WTC11 (cell line): ENCODE measurements at regions not wholly inside any gene's neighbourhood (a gene's known extent, or its start where the extent isn't known, plus 50 kb on each side); places are given as distances from the start of the nearest gene placed in this dataset.

Experiments used
- CREB1 ChIP-seq: sonication (generic); formaldehyde crosslinking; IDR thresholded peaks from 2 replicates; pipeline ENCODE4 v1.8.0; 2023; ENCODE audit warnings: mild to moderate bottlenecking, missing genetic modification reagents
- ELF4 ChIP-seq: sonication (generic); formaldehyde crosslinking; IDR thresholded peaks from 2 replicates; pipeline ENCODE4 v1.8.1; 2022; ENCODE audit warnings: low read depth, mild to moderate bottlenecking, moderate library complexity, missing genetic modification reagents
- HMGXB4 ChIP-seq: sonication (generic); formaldehyde crosslinking; IDR thresholded peaks from 2 replicates; pipeline ENCODE4 v1.8.1; 2023; ENCODE audit warnings: mild to moderate bottlenecking, moderate library complexity, missing genetic modification reagents
- SMAD4 ChIP-seq: sonication (generic); formaldehyde crosslinking; IDR thresholded peaks from 2 replicates; pipeline ENCODE4 v1.8.0; 2022; ENCODE audit warnings: mild to moderate bottlenecking, missing genetic modification reagents
- SP1 ChIP-seq: sonication (generic); formaldehyde crosslinking; conservative IDR thresholded peaks from 2 replicates; pipeline ENCODE4 v1.8.1; 2022; ENCODE audit warnings: missing genetic modification reagents
- TCF7 ChIP-seq: sonication (generic); formaldehyde crosslinking; IDR thresholded peaks from 2 replicates; pipeline ENCODE4 v1.8.0; 2022; ENCODE audit warnings: mild to moderate bottlenecking, low read depth, missing genetic modification reagents, moderate library complexity
- USF1 ChIP-seq: sonication (generic); formaldehyde crosslinking; IDR thresholded peaks from 2 replicates; pipeline ENCODE4 v1.8.0; 2022; ENCODE audit warnings: mild to moderate bottlenecking, missing genetic modification reagents
- ZNF121 ChIP-seq: sonication (generic); formaldehyde crosslinking; IDR thresholded peaks from 2 replicates; pipeline ENCODE4 v1.8.0; 2023; ENCODE audit warnings: missing genetic modification reagents
- ZNF532 ChIP-seq: fragments of 250-450 bp; sonication (Bioruptor Pico); IDR thresholded peaks from 2 replicates; pipeline ENCODE4 v1.9.0; 2021; ENCODE audit warnings: mild to moderate bottlenecking, borderline replicate concordance
- TF ChIP-seq, protein P1 (sequence below): fragments of 200-600 bp; IDR thresholded peaks from 2 replicates; pipeline ENCODE4 v1.8.0; 2022; ENCODE audit warnings: antibody characterized with exemption
- TF ChIP-seq, protein P2 (sequence below): sonication (generic); formaldehyde crosslinking; IDR thresholded peaks from 2 replicates; pipeline ENCODE4 v1.8.0; 2022; ENCODE audit warnings: mild to moderate bottlenecking, missing genetic modification reagents
- TF ChIP-seq, protein P3 (sequence below): sonication (generic); formaldehyde crosslinking; conservative IDR thresholded peaks from 2 replicates; pipeline ENCODE4 v1.8.1; 2022; ENCODE audit warnings: mild to moderate bottlenecking, missing genetic modification reagents
- TF ChIP-seq, protein P4 (sequence below): sonication (generic); formaldehyde crosslinking; IDR thresholded peaks from 2 replicates; pipeline ENCODE4 v1.8.1; 2023; ENCODE audit warnings: mild to moderate bottlenecking, missing genetic modification reagents, moderate library complexity

DNA sequence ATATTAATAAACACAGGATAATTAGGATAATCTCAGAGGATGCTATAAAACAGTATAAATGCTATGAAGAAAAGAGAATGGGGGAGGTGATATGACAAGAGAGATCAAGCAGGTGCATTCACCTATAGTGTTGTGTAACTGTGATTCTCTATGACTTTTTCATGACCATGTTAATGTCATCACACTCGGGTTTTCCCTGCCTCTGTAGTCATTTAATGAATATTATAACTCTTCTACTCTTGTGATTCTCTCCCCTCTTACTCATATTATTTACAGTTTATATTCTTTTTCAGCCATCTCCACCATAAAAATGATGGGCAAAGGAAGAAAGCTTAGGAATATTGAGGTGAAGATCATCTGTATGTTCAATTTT lies 106.9 kb upstream of the SGK1 start:
- TF ChIP-seq ZNF532 (CRISPR knock-in tag) (no peak), USF1 (CRISPR knock-in tag) (no peak), TCF7 (CRISPR knock-in tag) (no peak), ZNF121 (CRISPR knock-in tag) (no peak), ELF4 (CRISPR knock-in tag) (no peak), CREB1 (CRISPR knock-in tag) (no peak), SP1 (no peak), HMGXB4 (CRISPR knock-in tag) (no peak), SMAD4 (CRISPR knock-in tag) (no peak)
- TF ChIP-seq, protein P1, sequence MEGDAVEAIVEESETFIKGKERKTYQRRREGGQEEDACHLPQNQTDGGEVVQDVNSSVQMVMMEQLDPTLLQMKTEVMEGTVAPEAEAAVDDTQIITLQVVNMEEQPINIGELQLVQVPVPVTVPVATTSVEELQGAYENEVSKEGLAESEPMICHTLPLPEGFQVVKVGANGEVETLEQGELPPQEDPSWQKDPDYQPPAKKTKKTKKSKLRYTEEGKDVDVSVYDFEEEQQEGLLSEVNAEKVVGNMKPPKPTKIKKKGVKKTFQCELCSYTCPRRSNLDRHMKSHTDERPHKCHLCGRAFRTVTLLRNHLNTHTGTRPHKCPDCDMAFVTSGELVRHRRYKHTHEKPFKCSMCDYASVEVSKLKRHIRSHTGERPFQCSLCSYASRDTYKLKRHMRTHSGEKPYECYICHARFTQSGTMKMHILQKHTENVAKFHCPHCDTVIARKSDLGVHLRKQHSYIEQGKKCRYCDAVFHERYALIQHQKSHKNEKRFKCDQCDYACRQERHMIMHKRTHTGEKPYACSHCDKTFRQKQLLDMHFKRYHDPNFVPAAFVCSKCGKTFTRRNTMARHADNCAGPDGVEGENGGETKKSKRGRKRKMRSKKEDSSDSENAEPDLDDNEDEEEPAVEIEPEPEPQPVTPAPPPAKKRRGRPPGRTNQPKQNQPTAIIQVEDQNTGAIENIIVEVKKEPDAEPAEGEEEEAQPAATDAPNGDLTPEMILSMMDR = no peak
- TF ChIP-seq, protein P2, sequence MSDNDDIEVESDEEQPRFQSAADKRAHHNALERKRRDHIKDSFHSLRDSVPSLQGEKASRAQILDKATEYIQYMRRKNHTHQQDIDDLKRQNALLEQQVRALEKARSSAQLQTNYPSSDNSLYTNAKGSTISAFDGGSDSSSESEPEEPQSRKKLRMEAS (CRISPR knock-in tag) = no peak
- TF ChIP-seq, protein P3, sequence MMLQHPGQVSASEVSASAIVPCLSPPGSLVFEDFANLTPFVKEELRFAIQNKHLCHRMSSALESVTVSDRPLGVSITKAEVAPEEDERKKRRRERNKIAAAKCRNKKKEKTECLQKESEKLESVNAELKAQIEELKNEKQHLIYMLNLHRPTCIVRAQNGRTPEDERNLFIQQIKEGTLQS (CRISPR knock-in tag) = no peak
- TF ChIP-seq, protein P4, sequence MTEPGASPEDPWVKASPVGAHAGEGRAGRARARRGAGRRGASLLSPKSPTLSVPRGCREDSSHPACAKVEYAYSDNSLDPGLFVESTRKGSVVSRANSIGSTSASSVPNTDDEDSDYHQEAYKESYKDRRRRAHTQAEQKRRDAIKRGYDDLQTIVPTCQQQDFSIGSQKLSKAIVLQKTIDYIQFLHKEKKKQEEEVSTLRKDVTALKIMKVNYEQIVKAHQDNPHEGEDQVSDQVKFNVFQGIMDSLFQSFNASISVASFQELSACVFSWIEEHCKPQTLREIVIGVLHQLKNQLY (CRISPR knock-in tag) = no peak
